Epithelial cell of proximal tubule (primary cell): ENCODE measurements at regions not wholly inside any gene's neighbourhood (a gene's known extent, or its start where the extent isn't known, plus 50 kb on each side); places are given as distances from the start of the nearest gene placed in this dataset.

Experiments used
- DNase-seq: peaks from one replicate; pipeline ENCODE4 v3.0.0-alpha.2; 2011; ENCODE audit warnings: low read depth
- H3K4me3 ChIP-seq: 2 replicates; pipeline ENCODE4 v1.5.1; 2011; ENCODE audit warnings: low read depth, mild to moderate bottlenecking, low read length
- TF ChIP-seq, protein P1 (sequence below): conservative IDR thresholded peaks from 2 replicates; pipeline ENCODE4 v1.5.1; 2012; ENCODE audit warnings: low read depth, mild to moderate bottlenecking, low read length

DNA sequence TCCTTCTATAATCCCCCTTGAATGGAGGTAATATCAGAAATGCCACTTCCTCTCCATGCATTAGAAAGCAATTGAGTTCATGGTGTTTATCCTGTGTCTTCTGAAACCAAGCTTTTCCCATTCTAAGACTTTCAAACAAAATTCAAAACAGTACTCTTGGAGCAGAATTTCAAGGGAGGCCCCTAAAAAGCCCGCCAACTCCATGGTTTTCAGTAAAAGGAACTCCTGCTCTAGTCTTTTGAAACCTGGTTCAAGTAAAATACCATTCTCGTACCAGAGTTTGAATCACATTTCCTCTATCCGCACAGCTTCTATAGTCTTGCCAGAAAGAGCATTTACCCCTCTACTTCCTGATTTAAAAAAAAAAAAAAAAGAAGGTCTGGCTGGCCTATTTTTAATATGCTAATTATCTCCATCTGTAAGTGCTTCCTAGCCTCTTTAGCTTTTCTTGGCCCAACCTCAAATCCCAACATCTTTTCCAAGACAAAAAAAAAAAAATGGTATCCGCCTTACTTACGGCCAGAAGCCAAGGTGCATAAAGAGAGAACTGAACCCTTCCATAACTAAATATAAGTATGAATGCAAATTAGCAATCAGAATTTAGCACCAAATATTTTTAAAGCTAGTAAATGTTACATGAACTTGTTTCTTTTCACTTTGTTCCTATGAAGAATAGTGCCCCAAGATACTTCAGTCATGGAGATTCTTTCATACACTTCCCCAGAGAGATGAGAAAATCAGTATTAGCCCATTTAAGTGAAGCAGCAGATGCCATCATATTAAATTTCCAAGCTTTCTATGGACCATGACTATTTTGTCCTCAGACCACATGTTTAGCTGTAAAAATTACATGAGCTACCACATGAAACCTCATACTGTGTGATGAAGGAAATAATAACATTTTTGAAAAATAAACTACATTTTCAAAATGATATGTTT, 199.9 kb upstream of the FAM3C start:
- no peak for DNase-seq
- TF ChIP-seq, protein P1, sequence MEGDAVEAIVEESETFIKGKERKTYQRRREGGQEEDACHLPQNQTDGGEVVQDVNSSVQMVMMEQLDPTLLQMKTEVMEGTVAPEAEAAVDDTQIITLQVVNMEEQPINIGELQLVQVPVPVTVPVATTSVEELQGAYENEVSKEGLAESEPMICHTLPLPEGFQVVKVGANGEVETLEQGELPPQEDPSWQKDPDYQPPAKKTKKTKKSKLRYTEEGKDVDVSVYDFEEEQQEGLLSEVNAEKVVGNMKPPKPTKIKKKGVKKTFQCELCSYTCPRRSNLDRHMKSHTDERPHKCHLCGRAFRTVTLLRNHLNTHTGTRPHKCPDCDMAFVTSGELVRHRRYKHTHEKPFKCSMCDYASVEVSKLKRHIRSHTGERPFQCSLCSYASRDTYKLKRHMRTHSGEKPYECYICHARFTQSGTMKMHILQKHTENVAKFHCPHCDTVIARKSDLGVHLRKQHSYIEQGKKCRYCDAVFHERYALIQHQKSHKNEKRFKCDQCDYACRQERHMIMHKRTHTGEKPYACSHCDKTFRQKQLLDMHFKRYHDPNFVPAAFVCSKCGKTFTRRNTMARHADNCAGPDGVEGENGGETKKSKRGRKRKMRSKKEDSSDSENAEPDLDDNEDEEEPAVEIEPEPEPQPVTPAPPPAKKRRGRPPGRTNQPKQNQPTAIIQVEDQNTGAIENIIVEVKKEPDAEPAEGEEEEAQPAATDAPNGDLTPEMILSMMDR = no peak
- no peak overlapping the region for H3K4me3 ChIP-seq

DNA sequence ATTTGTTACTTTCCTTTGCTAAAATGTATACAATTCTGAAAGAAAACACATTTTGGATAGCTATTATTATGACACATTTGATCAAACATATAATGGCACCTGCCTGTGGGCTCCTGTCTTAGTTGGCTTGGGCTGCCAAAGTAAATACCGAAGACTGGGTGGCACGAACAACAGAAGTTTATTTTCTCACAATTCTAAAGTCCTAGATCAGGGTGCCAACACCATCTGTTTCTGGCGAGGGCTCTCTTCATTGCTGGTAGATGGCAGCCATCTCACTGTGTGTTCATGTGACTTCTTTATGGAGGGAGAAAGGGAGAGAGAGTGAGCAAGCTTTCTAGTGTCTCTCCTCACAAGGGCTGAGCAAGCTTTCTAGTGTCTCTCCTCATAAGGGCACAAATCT, 195.8 kb upstream of the FAM3C start:
- H3K4me3 ChIP-seq = no peak overlapping the region
- DNase-seq = no peak
- TF ChIP-seq, protein P1 = no peak

DNA sequence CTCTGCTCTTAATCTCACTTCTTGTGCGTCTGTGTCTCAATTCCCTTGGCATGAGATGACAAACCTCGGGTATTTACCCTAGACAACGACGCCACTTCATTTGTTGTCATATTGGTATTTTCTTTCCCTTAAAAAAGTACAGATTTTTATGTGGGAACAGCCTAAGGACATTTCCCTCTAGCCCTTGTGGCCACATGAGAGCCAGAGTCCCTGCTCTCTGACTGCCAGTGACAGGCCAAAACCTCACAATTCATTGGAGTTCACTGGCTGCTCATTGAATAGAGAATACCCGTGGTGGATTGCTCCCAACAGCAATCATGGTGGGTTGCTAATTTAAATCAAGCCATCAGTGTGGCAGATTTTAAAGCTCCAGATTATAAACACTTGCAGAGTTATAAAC, 191.3 kb upstream of the FAM3C start:
- TF ChIP-seq, protein P1 = no peak
- DNase-seq = no peak
- no peak overlapping the region for H3K4me3 ChIP-seq

DNA sequence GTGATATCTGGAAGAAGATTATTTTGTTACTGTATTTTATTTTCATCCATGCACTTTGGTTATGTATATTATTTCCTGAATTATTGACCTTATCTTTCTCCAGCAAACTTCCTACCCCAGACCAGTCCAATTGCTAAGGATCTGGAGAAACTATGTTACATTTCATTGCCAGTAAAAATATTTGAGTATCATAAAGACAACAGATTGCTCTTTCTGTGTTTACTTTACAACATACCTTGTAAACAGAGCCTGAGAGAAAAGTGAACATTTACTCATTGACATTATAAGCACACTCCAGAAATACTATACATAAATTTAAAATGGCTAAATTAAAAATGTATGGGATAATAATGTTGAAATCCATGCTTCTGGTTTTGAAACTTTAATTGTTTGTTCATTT, 186.2 kb upstream of the FAM3C start:
- DNase-seq = no peak
- TF ChIP-seq, protein P1 = no peak
- no peak overlapping the region for H3K4me3 ChIP-seq

DNA sequence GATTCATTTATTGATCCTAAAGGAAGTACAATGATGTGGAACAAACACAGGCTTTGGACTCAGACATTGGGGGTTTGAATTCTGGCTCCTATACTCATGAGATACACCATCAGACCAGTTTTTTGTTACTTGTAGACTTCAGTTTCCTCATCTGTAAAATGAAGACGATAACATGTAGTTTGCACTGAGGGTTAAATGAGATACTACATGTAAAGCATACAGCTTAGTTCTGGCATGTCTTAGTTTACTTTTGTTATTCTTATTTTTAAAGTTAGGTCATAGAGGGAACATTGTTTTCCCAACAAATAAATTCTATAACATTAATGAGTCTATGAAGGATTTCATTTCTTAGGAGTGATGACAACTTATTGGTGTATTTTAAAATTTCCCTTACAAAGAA, 183.5 kb upstream of the FAM3C start:
- TF ChIP-seq, protein P1 = no peak
- no peak overlapping the region for H3K4me3 ChIP-seq

DNA sequence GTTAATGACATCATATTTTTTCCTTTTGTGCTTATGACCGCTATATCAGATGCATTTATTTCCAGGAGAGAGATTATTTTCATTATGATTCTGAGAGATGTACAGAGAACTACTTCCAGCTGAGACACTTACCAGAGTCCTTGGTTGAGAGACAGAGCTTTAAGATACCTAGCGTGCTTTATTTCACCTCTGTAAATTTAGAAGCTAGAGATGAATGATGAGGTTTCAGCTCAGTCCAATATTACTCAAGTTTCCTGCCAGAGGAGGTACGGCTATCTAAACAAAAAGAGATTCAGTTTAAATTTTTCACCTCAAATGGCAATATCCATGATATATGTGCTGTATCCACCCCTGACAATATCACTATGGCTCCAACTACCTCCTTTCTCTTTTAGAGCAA, 182.6 kb upstream of the FAM3C start:
- no peak for DNase-seq
- TF ChIP-seq, protein P1 = no peak
- H3K4me3 ChIP-seq = no peak overlapping the region

More for the DNA sequence above, 183.5 kb upstream of the FAM3C start:
- no peak for DNase-seq
